ENCODE measurements at regions not wholly inside any gene's neighbourhood (a gene's known extent, or its start where the extent isn't known, plus 50 kb on each side); places are given as distances from the start of the nearest gene placed in this dataset.

DNA sequence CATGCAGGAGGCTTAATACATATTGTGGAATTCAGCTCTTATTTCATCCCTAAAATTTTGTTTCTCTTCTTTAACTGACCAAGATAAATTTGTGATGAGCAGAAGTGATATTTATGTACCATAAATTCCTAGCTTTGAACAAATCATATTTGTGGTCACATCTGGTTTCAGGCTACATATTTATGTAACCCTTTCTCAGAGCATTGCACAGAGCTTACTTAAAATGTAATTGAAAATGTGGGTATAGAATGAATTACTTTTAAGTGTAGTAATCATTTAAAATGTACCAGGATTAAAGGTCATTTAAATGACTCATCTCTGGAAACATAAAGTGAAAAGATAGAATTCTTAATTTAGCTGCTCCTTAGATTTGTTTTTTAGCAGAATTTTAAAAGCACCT is 129.9 kb upstream of the FRMD6 start:
- H3K4me2 ChIP-seq (ENCODE audit: low read length): no peak overlapping the region
- H3K9me2 ChIP-seq (ENCODE audit: insufficient read depth, low read length): no peaks in the 10 kb centered on the region

DNA sequence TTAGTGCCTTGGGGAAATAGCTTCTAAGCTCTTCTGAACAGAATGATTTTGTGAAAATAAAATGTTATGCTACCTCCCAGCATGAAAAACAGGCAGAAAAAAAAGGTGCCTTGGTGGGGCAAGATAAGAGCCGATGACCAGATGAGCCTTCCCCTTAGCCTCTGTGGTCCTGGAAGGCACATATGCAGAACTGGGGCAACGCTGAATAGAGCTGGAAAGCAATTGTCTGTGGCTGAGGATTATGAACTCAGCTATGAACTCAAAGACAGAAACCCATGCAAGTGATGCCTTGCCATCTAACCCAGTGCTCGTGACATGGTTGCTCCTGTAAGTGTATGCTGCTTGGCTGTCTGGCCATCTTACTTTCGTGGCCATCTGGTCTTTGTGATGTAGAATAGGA is 128.5 kb upstream of the FRMD6 start:
- Histone ChIP-seq H3F3A (ENCODE audit: insufficient read depth, low read length, poor library complexity, severe bottlenecking) (no peaks in the 10 kb centered on the region), H2AFZ (ENCODE audit: low read depth, low read length) (no peak overlapping the region), H3K9me2 (ENCODE audit: insufficient read depth, low read length) (no peaks in the 10 kb centered on the region), H4K20me1 (ENCODE audit: insufficient read depth) (no peaks in the 10 kb centered on the region), H3K79me2 (replicated peaks; ENCODE audit: insufficient read depth, low read length) (no peaks in the 10 kb centered on the region), H3K36me3 (ENCODE audit: insufficient read depth, low read length) (no peaks in the 10 kb centered on the region), H3K4me2 (ENCODE audit: low read length) (no peak overlapping the region), H3K4me3 (ENCODE audit: low read length) (no peak overlapping the region), H3K27ac (ENCODE audit: low read length) (no peak overlapping the region), H3K9ac (ENCODE audit: low read length) (no peak overlapping the region), H3K27me3 (ENCODE audit: insufficient read depth, low read depth, low read length) (no peaks in the 10 kb centered on the region), H3K9me3 (ENCODE audit: low read length) (no peaks in the 10 kb centered on the region)
- TF ChIP-seq EZH2 (IDR thresholded peaks at IDR 0.05; ENCODE audit: borderline replicate concordance, insufficient read depth, low read length, poor library complexity, severe bottlenecking) (no peak), EP300 (conservative IDR thresholded peaks at IDR 0.05; ENCODE audit: poor library complexity, severe bottlenecking) (no peak), SMC3 (conservative IDR thresholded peaks at IDR 0.05; ENCODE audit: poor library complexity) (no peak), TAF1 (IDR thresholded peaks at IDR 0.05; ENCODE audit: low read depth) (no peak), POLR2AphosphoS5 (IDR thresholded peaks at IDR 0.05) (no peak), MXI1 (conservative IDR thresholded peaks at IDR 0.05; ENCODE audit: poor library complexity, severe bottlenecking) (no peak), RAD21 (conservative IDR thresholded peaks at IDR 0.05) (no peak)
- TF ChIP-seq, protein P1, sequence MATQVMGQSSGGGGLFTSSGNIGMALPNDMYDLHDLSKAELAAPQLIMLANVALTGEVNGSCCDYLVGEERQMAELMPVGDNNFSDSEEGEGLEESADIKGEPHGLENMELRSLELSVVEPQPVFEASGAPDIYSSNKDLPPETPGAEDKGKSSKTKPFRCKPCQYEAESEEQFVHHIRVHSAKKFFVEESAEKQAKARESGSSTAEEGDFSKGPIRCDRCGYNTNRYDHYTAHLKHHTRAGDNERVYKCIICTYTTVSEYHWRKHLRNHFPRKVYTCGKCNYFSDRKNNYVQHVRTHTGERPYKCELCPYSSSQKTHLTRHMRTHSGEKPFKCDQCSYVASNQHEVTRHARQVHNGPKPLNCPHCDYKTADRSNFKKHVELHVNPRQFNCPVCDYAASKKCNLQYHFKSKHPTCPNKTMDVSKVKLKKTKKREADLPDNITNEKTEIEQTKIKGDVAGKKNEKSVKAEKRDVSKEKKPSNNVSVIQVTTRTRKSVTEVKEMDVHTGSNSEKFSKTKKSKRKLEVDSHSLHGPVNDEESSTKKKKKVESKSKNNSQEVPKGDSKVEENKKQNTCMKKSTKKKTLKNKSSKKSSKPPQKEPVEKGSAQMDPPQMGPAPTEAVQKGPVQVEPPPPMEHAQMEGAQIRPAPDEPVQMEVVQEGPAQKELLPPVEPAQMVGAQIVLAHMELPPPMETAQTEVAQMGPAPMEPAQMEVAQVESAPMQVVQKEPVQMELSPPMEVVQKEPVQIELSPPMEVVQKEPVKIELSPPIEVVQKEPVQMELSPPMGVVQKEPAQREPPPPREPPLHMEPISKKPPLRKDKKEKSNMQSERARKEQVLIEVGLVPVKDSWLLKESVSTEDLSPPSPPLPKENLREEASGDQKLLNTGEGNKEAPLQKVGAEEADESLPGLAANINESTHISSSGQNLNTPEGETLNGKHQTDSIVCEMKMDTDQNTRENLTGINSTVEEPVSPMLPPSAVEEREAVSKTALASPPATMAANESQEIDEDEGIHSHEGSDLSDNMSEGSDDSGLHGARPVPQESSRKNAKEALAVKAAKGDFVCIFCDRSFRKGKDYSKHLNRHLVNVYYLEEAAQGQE (IDR thresholded peaks at IDR 0.05; ENCODE audit: borderline replicate concordance): no peak
- TF ChIP-seq, protein P2, sequence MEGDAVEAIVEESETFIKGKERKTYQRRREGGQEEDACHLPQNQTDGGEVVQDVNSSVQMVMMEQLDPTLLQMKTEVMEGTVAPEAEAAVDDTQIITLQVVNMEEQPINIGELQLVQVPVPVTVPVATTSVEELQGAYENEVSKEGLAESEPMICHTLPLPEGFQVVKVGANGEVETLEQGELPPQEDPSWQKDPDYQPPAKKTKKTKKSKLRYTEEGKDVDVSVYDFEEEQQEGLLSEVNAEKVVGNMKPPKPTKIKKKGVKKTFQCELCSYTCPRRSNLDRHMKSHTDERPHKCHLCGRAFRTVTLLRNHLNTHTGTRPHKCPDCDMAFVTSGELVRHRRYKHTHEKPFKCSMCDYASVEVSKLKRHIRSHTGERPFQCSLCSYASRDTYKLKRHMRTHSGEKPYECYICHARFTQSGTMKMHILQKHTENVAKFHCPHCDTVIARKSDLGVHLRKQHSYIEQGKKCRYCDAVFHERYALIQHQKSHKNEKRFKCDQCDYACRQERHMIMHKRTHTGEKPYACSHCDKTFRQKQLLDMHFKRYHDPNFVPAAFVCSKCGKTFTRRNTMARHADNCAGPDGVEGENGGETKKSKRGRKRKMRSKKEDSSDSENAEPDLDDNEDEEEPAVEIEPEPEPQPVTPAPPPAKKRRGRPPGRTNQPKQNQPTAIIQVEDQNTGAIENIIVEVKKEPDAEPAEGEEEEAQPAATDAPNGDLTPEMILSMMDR (IDR thresholded peaks at IDR 0.05; ENCODE audit: poor library complexity, severe bottlenecking): no peak

More for the DNA sequence above, 129.9 kb upstream of the FRMD6 start:
- TF ChIP-seq RAD21 (conservative IDR thresholded peaks at IDR 0.05) (no peak), TAF1 (IDR thresholded peaks at IDR 0.05; ENCODE audit: low read depth) (no peak), SMC3 (conservative IDR thresholded peaks at IDR 0.05; ENCODE audit: poor library complexity) (no peak), POLR2AphosphoS5 (IDR thresholded peaks at IDR 0.05) (no peak), EZH2 (IDR thresholded peaks at IDR 0.05; ENCODE audit: borderline replicate concordance, insufficient read depth, low read length, poor library complexity, severe bottlenecking) (no peak), MXI1 (conservative IDR thresholded peaks at IDR 0.05; ENCODE audit: poor library complexity, severe bottlenecking) (no peak), EP300 (conservative IDR thresholded peaks at IDR 0.05; ENCODE audit: poor library complexity, severe bottlenecking) (no peak)
- TF ChIP-seq, protein P1 (IDR thresholded peaks at IDR 0.05; ENCODE audit: borderline replicate concordance): no peak
- TF ChIP-seq, protein P2 (IDR thresholded peaks at IDR 0.05; ENCODE audit: poor library complexity, severe bottlenecking): no peak
- H3K27ac ChIP-seq (ENCODE audit: low read length): no peak overlapping the region
- H3K79me2 ChIP-seq (replicated peaks; ENCODE audit: insufficient read depth, low read length): no peaks in the 10 kb centered on the region
- H3K9ac ChIP-seq (ENCODE audit: low read length): no peak overlapping the region
- no peak overlapping the region for H2AFZ ChIP-seq (ENCODE audit: low read depth, low read length)
- H3K27me3 ChIP-seq (ENCODE audit: insufficient read depth, low read depth, low read length): no peaks in the 10 kb centered on the region
- no peaks in the 10 kb centered on the region for H3F3A ChIP-seq (ENCODE audit: insufficient read depth, low read length, poor library complexity, severe bottlenecking)
- H3K4me3 ChIP-seq (ENCODE audit: low read length): no peak overlapping the region
- no peaks in the 10 kb centered on the region for H3K9me3 ChIP-seq (ENCODE audit: low read length)
- H4K20me1 ChIP-seq (ENCODE audit: insufficient read depth): no peaks in the 10 kb centered on the region
- no peaks in the 10 kb centered on the region for H3K36me3 ChIP-seq (ENCODE audit: insufficient read depth, low read length)
